Keratinocyte (primary cell): ENCODE measurements at regions not wholly inside any gene's neighbourhood (a gene's known extent, or its start where the extent isn't known, plus 50 kb on each side); places are given as distances from the start of the nearest gene placed in this dataset.
A peak's percentile ranks its signal among the peaks of the same experiment; 100 is the strongest.

Experiments used
- DNase-seq: peaks from one replicate; pipeline ENCODE4 v3.0.0-alpha.2; 2011; ENCODE audit warnings: low read depth, missing footprints, low spot score
- FAIRE-seq: peaks from 2 replicates; lab custom pipeline; 2011; peaks lifted over from hg19 to GRCh38; lab: Jason Lieb, UNC
- H2AFZ ChIP-seq: 2 replicates; pipeline ENCODE4 v1.6.0; 2012; ENCODE audit warnings: low read length, control low read depth, inconsistent platforms; ENCODE audit not compliant: control insufficient read depth
- H3K27ac ChIP-seq: 2 replicates; pipeline ENCODE4 v1.5.1; 2011; ENCODE audit warnings: low read length; ENCODE audit not compliant: control insufficient read depth, insufficient read depth
- H3K27me3 ChIP-seq: 3 replicates; pipeline ENCODE4 v1.6.0; 2011; ENCODE audit warnings: low read length; ENCODE audit not compliant: control insufficient read depth, insufficient read depth; ENCODE audit errors: extremely low read depth
- H3K36me3 ChIP-seq, 2 experiments: 2 replicates in 1 of 2; 3 replicates in 1 of 2; pipeline ENCODE4 v1.5.1; 2011; ENCODE audit warnings: low read length in 2 of 2, mild to moderate bottlenecking in 1 of 2; ENCODE audit not compliant: control insufficient read depth in 2 of 2, insufficient read depth in 2 of 2; ENCODE audit errors: extremely low read depth in 1 of 2
- H3K4me1 ChIP-seq: 3 replicates; pipeline ENCODE4 v1.5.1; 2011; ENCODE audit warnings: low read length; ENCODE audit not compliant: control insufficient read depth, insufficient read depth; ENCODE audit errors: extremely low read depth
- H3K4me2 ChIP-seq: 3 replicates; pipeline ENCODE4 v1.6.0; 2011; ENCODE audit warnings: low read depth, low read length; ENCODE audit not compliant: control insufficient read depth, insufficient read depth; ENCODE audit errors: extremely low read depth
- H3K4me3 ChIP-seq, 3 experiments: fragments of 200-600 bp in 1 of 3; sonication (generic) in 1 of 3; 2 replicates in 2 of 3; 3 replicates in 1 of 3; pipeline ENCODE4 v1.5.1; 2011 to 2016; ENCODE audit warnings: low read length in 3 of 3, mild to moderate bottlenecking in 3 of 3, control low read depth in 2 of 3, inconsistent platforms in 1 of 3, low read depth in 1 of 3, mixed read lengths in 1 of 3, mixed run types in 1 of 3, moderate library complexity in 1 of 3; ENCODE audit not compliant: control insufficient read depth in 2 of 3, insufficient read depth in 2 of 3; ENCODE audit errors: extremely low read depth in 1 of 3
- H3K79me2 ChIP-seq: 2 replicates; pipeline ENCODE4 v1.6.0; 2012; ENCODE audit warnings: low read length; ENCODE audit not compliant: control insufficient read depth, insufficient read depth
- H3K9ac ChIP-seq: 3 replicates; pipeline ENCODE4 v1.6.0; 2011; ENCODE audit warnings: low read length; ENCODE audit not compliant: control insufficient read depth, insufficient read depth; ENCODE audit errors: extremely low read depth
- H3K9me1 ChIP-seq: 3 replicates; pipeline ENCODE4 v1.6.0; 2011; ENCODE audit warnings: low read length; ENCODE audit not compliant: control insufficient read depth, insufficient read depth; ENCODE audit errors: extremely low read depth
- H3K9me3 ChIP-seq: 2 replicates; pipeline ENCODE4 v1.5.1; 2012; ENCODE audit warnings: low read depth, low read length; ENCODE audit not compliant: control insufficient read depth
- H4K20me1 ChIP-seq: 3 replicates; pipeline ENCODE4 v1.6.0; 2011; ENCODE audit warnings: low read length; ENCODE audit not compliant: control insufficient read depth, insufficient read depth; ENCODE audit errors: extremely low read depth
- EZH2 ChIP-seq: IDR thresholded peaks from one replicate; pipeline ENCODE4 v1.6.1; 2012; ENCODE audit warnings: inconsistent platforms, mild to moderate bottlenecking, low read length, moderate library complexity
- dilution Hi-C: fragments of 300-500 bp; cut with MboI; formaldehyde crosslinking; loops from one replicate; pipeline ENCODE4 v1.7.0; 2020; ENCODE audit warnings: low sequenced_read_pairs; ENCODE audit not compliant: extremely low pct_ligation_motif_present
- TF ChIP-seq, protein P1 (sequence below), 3 experiments: IDR thresholded peaks in 1 of 3; conservative IDR thresholded peaks in 1 of 3; optimal IDR thresholded peaks in 1 of 3; 2 replicates in 2 of 3; 3 replicates in 1 of 3; pipeline versions ENCODE3 to v1.5.1; 2011; ENCODE audit warnings: low read length in 3 of 3, mild to moderate bottlenecking in 3 of 3, moderate library complexity in 2 of 3, control low read depth in 1 of 3, inconsistent platforms in 1 of 3; ENCODE audit not compliant: insufficient read depth in 2 of 3; ENCODE audit errors: extremely low read depth in 1 of 3

DNA sequence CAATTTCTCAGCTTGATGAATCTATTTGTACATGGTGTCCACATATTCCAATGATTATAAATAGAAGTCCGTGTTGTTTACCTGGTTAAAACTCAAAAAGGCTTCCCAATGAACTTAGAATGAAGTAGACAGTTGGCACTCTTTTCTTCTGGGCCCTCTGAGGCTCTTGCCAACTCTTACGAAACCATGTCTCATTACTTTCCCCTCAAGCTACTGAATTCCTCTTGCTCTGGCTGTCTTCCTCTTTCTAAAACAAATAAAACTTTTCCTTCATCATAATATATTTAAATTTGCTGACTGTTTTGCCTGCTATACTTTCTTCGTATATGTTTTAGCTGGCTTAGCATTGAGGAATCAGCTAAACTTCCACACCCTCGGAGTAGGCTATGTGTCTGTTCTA, 139.7 kb downstream of the SLITRK6 start:
- Histone ChIP-seq H3K27me3 (no peaks in the 10 kb centered on the region), H3K4me3 (no peak overlapping the region), H3K9me3 (peaks cover 1% of the 10 kb centered on the region), H3K4me2 (no peak overlapping the region), H3K79me2 (no peaks in the 10 kb centered on the region), H3K4me1 (peaks cover 7% of the 10 kb centered on the region), H3K9ac (no peak overlapping the region), H2AFZ (peak overlapping the region; percentile 84), H3K36me3 (no peaks in the 10 kb centered on the region), H3K27ac (no peak overlapping the region), H3K9me1 (no peaks in the 10 kb centered on the region), H4K20me1 (no peaks in the 10 kb centered on the region)
- dilution Hi-C loops, result no loop called here
- DNase-seq (no peak), FAIRE-seq (peak; percentile 58)
- TF ChIP-seq EZH2, result no peak
- TF ChIP-seq, protein P1, sequence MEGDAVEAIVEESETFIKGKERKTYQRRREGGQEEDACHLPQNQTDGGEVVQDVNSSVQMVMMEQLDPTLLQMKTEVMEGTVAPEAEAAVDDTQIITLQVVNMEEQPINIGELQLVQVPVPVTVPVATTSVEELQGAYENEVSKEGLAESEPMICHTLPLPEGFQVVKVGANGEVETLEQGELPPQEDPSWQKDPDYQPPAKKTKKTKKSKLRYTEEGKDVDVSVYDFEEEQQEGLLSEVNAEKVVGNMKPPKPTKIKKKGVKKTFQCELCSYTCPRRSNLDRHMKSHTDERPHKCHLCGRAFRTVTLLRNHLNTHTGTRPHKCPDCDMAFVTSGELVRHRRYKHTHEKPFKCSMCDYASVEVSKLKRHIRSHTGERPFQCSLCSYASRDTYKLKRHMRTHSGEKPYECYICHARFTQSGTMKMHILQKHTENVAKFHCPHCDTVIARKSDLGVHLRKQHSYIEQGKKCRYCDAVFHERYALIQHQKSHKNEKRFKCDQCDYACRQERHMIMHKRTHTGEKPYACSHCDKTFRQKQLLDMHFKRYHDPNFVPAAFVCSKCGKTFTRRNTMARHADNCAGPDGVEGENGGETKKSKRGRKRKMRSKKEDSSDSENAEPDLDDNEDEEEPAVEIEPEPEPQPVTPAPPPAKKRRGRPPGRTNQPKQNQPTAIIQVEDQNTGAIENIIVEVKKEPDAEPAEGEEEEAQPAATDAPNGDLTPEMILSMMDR (optimal IDR thresholded peaks at IDR 0.05 in 1 of 3, IDR thresholded peaks at IDR 0.05 in 1 of 3, conservative IDR thresholded peaks at IDR 0.05 in 1 of 3; ENCODE audit: extremely low read depth in 1 of 3, insufficient read depth in 2 of 3, low read length in 3 of 3), result no peak

DNA sequence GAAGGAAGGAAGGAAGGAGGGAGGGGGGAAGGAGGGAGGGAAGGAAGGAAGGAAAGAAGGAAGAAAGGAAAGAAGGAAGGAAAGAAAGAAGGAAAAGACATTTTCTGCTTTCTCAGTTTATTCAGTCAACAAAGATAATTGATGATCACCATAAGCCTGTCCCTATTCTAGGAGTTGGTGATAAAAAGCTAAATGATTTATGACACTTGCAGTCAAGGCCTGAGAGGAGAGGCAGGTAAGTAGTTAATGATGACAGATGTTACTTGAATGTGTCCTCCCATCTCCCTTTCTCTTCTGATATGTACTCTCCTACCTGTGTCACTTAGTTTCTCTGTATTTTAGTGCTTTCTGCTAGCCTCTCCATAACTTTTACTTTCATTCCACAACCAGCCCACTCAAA, 141.3 kb downstream of the SLITRK6 start:
- Histone ChIP-seq H3K36me3 (no peaks in the 10 kb centered on the region), H3K79me2 (no peaks in the 10 kb centered on the region), H3K9me3 (peaks cover 1% of the 10 kb centered on the region), H3K9ac (no peak overlapping the region), H3K4me2 (no peak overlapping the region), H3K27ac (no peak overlapping the region), H4K20me1 (no peaks in the 10 kb centered on the region), H3K4me1 (peaks cover 7% of the 10 kb centered on the region), H3K4me3 (no peak overlapping the region), H3K9me1 (no peaks in the 10 kb centered on the region), H3K27me3 (no peaks in the 10 kb centered on the region), H2AFZ (no peak overlapping the region)
- no peak for FAIRE-seq
- dilution Hi-C loops, result no loop called here
- DNase-seq, result no peak
- TF ChIP-seq EZH2, result no peak
- TF ChIP-seq, protein P1 (optimal IDR thresholded peaks at IDR 0.05 in 1 of 3, IDR thresholded peaks at IDR 0.05 in 1 of 3, conservative IDR thresholded peaks at IDR 0.05 in 1 of 3; ENCODE audit: extremely low read depth in 1 of 3, insufficient read depth in 2 of 3, low read length in 3 of 3), result no peak
